Neural crest cell (in vitro differentiated cells): ENCODE measurements at regions not wholly inside any gene's neighbourhood (a gene's known extent, or its start where the extent isn't known, plus 50 kb on each side); places are given as distances from the start of the nearest gene placed in this dataset.

ENCODE experiments used
- DNase-seq: peaks from one replicate; pipeline ENCODE4 v3.0.0; 2021; ENCODE audit warnings: low read depth, mixed read lengths, low spot score
- H3K27ac Mint-ChIP-seq: one replicate; pipeline ENCODE4 v1.8.0; 2021; ENCODE audit warnings: mild to moderate bottlenecking, mixed read lengths; ENCODE audit not compliant: unreplicated experiment
- H3K27me3 Mint-ChIP-seq: 2 replicates; pipeline ENCODE4 v1.8.0; 2021; ENCODE audit warnings: low read depth, mild to moderate bottlenecking, mixed read lengths
- H3K36me3 Mint-ChIP-seq: 2 replicates; pipeline ENCODE4 v1.8.0; 2021; ENCODE audit warnings: low read depth, mild to moderate bottlenecking, mixed read lengths
- H3K4me1 Mint-ChIP-seq: 2 replicates; pipeline ENCODE4 v1.8.0; 2021; ENCODE audit warnings: mixed read lengths
- H3K4me3 Mint-ChIP-seq: one replicate; pipeline ENCODE4 v1.8.0; 2021; ENCODE audit warnings: mild to moderate bottlenecking, mixed read lengths
- H3K9me3 Mint-ChIP-seq: 2 replicates; pipeline ENCODE4 v1.8.0; 2021; ENCODE audit warnings: mixed read lengths
- CTCF ChIP-seq: fragments of 200-600 bp; sonication (generic); conservative IDR thresholded peaks from 2 replicates; pipeline ENCODE4 v1.5.0; 2021; ENCODE audit warnings: antibody characterized with exemption, mild to moderate bottlenecking

- peaks cover 5% of the 10 kb centered on the region for H3K9me3 Mint-ChIP-seq
- no peaks in the 10 kb centered on the region for H3K27me3 Mint-ChIP-seq
- H3K4me3 Mint-ChIP-seq = no peak overlapping the region
- peaks cover 5% of the 10 kb centered on the region for H3K4me1 Mint-ChIP-seq
- no peak for DNase-seq
- no peak for TF ChIP-seq CTCF
- H3K36me3 Mint-ChIP-seq = no peaks in the 10 kb centered on the region
- no peak overlapping the region for H3K27ac Mint-ChIP-seq
These were observed 112.3 kb upstream of the NR3C1 start for GRCh38 chr5:143515829-143516228.

- Mint-ChIP-seq H3K4me1 (peaks cover 5% of the 10 kb centered on the region), H3K27me3 (no peaks in the 10 kb centered on the region), H3K4me3 (no peak overlapping the region), H3K9me3 (peaks cover 5% of the 10 kb centered on the region), H3K27ac (no peak overlapping the region), H3K36me3 (no peaks in the 10 kb centered on the region)
- DNase-seq = no peak
- TF ChIP-seq CTCF = no peak
These were observed 111.3 kb upstream of the NR3C1 start for GRCh38 chr5:143514616-143515335.

GRCh38 chr5:143513720-143514119 is 110.2 kb upstream of the NR3C1 start:
- Mint-ChIP-seq H3K27me3 (no peaks in the 10 kb centered on the region), H3K4me3 (no peak overlapping the region), H3K36me3 (no peaks in the 10 kb centered on the region), H3K27ac (no peak overlapping the region), H3K9me3 (peaks cover 5% of the 10 kb centered on the region), H3K4me1 (peaks cover 5% of the 10 kb centered on the region)
- DNase-seq = no peak
- TF ChIP-seq CTCF = no peak

GRCh38 chr5:143511736-143512135 is 108.2 kb upstream of the NR3C1 start:
- H3K36me3 Mint-ChIP-seq = no peaks in the 10 kb centered on the region
- DNase-seq = no peak
- TF ChIP-seq CTCF = no peak
- peaks cover 8% of the 10 kb centered on the region for H3K4me1 Mint-ChIP-seq
- no peak overlapping the region for H3K4me3 Mint-ChIP-seq
- H3K9me3 Mint-ChIP-seq = peaks cover 5% of the 10 kb centered on the region
- H3K27me3 Mint-ChIP-seq = no peaks in the 10 kb centered on the region
- no peak overlapping the region for H3K27ac Mint-ChIP-seq

- no peak for TF ChIP-seq CTCF
- no peak overlapping the region for H3K27ac Mint-ChIP-seq
- peaks cover 5% of the 10 kb centered on the region for H3K9me3 Mint-ChIP-seq
- no peak overlapping the region for H3K4me3 Mint-ChIP-seq
- no peaks in the 10 kb centered on the region for H3K27me3 Mint-ChIP-seq
- no peaks in the 10 kb centered on the region for H3K36me3 Mint-ChIP-seq
- no peak for DNase-seq
- H3K4me1 Mint-ChIP-seq = peaks cover 3% of the 10 kb centered on the region
These were observed 106.3 kb upstream of the NR3C1 start for GRCh38 chr5:143509758-143510221.
